ENCODE measurements at regions not wholly inside any gene's neighbourhood (a gene's known extent, or its start where the extent isn't known, plus 50 kb on each side); places are given as distances from the start of the nearest gene placed in this dataset.

DNA sequence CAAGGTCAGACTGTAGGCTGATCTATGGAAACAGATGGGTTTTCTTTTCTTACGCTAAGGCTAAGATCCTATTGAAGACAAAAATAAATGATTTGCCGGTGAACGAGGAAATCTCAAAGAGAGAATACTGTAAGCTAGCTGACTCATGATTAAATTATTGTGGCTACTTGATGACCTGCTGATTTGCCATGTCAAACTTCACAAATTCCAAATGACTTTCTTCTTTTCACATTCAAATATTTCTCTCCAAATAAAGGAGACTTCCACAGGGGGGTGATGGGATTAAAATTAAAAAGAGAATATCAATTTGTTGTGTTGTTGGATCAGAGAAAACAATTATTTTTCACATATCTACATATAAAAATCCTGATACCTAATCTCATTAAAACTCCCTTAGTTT lies 860.6 kb upstream of the ZWINT start:
- no peaks in the 10 kb centered on the region for H3K36me3 ChIP-seq (ENCODE audit: control insufficient read depth, insufficient read depth, low read length)
- POLR2A ChIA-PET = interaction anchor here (0.6 kb wide), 1 partner anchor 141 kb away, joined by 9 read pairs; no protein-coding TSS in a partner anchor
- no peak for DNase-seq (ENCODE audit: low read depth)
- CTCF ChIA-PET = no interaction called here
- H3K27me3 ChIP-seq (ENCODE audit: control insufficient read depth, insufficient read depth, low read length) = no peaks in the 10 kb centered on the region
- TF ChIP-seq, protein P1, sequence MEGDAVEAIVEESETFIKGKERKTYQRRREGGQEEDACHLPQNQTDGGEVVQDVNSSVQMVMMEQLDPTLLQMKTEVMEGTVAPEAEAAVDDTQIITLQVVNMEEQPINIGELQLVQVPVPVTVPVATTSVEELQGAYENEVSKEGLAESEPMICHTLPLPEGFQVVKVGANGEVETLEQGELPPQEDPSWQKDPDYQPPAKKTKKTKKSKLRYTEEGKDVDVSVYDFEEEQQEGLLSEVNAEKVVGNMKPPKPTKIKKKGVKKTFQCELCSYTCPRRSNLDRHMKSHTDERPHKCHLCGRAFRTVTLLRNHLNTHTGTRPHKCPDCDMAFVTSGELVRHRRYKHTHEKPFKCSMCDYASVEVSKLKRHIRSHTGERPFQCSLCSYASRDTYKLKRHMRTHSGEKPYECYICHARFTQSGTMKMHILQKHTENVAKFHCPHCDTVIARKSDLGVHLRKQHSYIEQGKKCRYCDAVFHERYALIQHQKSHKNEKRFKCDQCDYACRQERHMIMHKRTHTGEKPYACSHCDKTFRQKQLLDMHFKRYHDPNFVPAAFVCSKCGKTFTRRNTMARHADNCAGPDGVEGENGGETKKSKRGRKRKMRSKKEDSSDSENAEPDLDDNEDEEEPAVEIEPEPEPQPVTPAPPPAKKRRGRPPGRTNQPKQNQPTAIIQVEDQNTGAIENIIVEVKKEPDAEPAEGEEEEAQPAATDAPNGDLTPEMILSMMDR (IDR thresholded peaks at IDR 0.05; ENCODE audit: insufficient read depth, low read depth, low read length) = no peak
- H3K4me3 ChIP-seq (ENCODE audit: low read depth, low read length) = no peak overlapping the region

DNA sequence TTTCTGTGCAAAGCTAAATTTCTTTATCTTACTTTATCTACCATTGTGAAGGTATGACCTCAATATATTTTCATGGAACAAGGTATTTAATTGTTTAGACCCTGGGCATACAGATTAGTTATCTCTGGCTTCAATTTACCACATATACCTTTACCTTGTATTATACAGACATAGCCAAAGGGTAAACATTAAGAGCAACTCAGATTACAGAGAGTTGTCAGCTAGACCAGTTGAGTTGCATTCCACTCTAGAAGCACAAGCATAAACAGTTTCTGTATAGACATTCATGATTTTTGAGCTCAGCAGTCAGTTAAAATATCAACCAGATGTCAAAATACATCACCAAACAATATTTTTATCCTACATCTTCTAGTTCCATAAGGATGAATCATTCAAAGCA lies 857.3 kb upstream of the ZWINT start:
- DNase-seq (ENCODE audit: low read depth) = no peak
- Histone ChIP-seq H3K36me3 (ENCODE audit: control insufficient read depth, insufficient read depth, low read length) (no peaks in the 10 kb centered on the region), H3K4me3 (ENCODE audit: low read depth, low read length) (no peak overlapping the region), H3K27me3 (ENCODE audit: control insufficient read depth, insufficient read depth, low read length) (no peaks in the 10 kb centered on the region)
- POLR2A ChIA-PET = no interaction called here
- TF ChIP-seq, protein P1 (IDR thresholded peaks at IDR 0.05; ENCODE audit: insufficient read depth, low read depth, low read length) = no peak
- CTCF ChIA-PET = no interaction called here

DNA sequence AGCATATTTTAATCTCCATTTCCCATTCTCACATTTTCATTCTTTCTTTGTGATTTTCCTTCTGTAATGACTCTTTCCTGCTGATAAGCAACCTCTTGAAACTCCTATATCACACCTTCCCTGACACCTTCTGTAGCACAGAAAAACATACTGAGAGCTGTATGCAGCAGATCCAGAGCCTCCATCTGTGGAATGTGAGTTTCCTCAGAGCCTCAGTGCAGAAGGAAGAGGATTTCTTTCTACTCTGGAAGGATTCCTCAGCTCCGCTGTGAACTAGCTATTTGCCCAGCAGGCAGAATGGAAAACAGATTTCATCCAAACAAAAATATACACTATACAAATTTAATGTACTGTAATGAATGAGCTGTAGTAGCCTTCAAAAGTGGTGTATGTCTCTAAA lies 841.3 kb upstream of the ZWINT start:
- Histone ChIP-seq H3K27me3 (ENCODE audit: control insufficient read depth, insufficient read depth, low read length) (no peaks in the 10 kb centered on the region), H3K4me3 (ENCODE audit: low read depth, low read length) (no peak overlapping the region), H3K36me3 (ENCODE audit: control insufficient read depth, insufficient read depth, low read length) (no peaks in the 10 kb centered on the region)
- ChIA-PET POLR2A (no interaction called here), CTCF (no interaction called here)
- TF ChIP-seq, protein P1 (IDR thresholded peaks at IDR 0.05; ENCODE audit: insufficient read depth, low read depth, low read length) = no peak
- no peak for DNase-seq (ENCODE audit: low read depth)

DNA sequence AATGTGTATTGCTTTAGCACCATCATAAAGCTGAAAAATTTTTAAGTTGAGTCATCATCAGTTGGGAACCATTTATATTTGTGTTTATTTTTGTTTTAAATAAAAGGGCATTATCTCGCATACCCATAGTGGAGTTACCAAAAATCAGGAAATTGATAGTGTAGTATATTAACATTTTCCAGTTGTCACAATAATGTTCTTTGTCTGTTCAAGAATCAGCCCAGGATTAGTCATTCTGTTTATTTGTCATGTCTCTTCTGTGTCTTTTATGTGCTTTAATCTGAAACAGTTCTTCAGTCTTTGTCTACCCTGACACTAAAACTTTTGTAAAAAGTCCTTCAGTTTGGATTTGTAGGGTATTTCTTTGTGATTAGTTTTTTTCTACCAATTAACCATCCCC lies 827.8 kb upstream of the ZWINT start:
- Histone ChIP-seq H3K36me3 (ENCODE audit: control insufficient read depth, insufficient read depth, low read length) (no peaks in the 10 kb centered on the region), H3K4me3 (ENCODE audit: low read depth, low read length) (no peak overlapping the region), H3K27me3 (ENCODE audit: control insufficient read depth, insufficient read depth, low read length) (no peaks in the 10 kb centered on the region)
- no peak for DNase-seq (ENCODE audit: low read depth)
- TF ChIP-seq, protein P1 (IDR thresholded peaks at IDR 0.05; ENCODE audit: insufficient read depth, low read depth, low read length) = no peak
- ChIA-PET CTCF (no interaction called here), POLR2A (no interaction called here)

DNA sequence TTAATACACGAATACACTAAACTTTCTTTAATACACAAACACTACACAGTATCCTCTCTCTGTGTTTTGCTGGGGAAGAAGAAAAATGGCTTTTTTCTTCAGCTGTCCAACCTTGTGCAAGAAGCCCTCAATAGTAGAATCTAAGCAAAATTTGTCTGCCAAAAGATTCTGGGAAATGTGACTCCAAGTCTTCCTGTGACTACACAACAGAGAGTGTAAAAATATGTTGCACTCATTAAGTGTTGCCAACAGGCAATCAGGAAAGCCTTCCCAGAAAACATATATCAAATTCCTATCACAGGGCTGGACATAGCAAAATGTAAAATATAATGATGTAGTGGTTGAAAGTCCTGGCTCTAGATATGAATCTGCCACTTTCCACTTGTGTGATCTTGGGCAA lies 825.1 kb upstream of the ZWINT start:
- DNase-seq (ENCODE audit: low read depth) = no peak
- H3K36me3 ChIP-seq (ENCODE audit: control insufficient read depth, insufficient read depth, low read length) = no peaks in the 10 kb centered on the region
- ChIA-PET CTCF (no interaction called here), POLR2A (no interaction called here)
- H3K27me3 ChIP-seq (ENCODE audit: control insufficient read depth, insufficient read depth, low read length) = no peaks in the 10 kb centered on the region
- H3K4me3 ChIP-seq (ENCODE audit: low read depth, low read length) = no peak overlapping the region
- TF ChIP-seq, protein P1 (IDR thresholded peaks at IDR 0.05; ENCODE audit: insufficient read depth, low read depth, low read length) = no peak
